Cardiac fibroblast (primary cell): ENCODE measurements at regions not wholly inside any gene's neighbourhood (a gene's known extent, or its start where the extent isn't known, plus 50 kb on each side); places are given as distances from the start of the nearest gene placed in this dataset.

ENCODE experiments used
- DNase-seq, 2 donors: peaks; one replicate each; pipeline versions ENCODE4 v3.0.0 to v3.0.0-alpha.2; 2010; ENCODE audit warnings: low read depth in 2 of 2
- H3K4me3 ChIP-seq, 2 donors: replicated peaks in 1 of 2; 1 replicate in 1 of 2; 2 replicates in 1 of 2; pipeline ENCODE4 v1.5.1; 2011; ENCODE audit warnings: low read depth in 2 of 2, low read length in 2 of 2, mild to moderate bottlenecking in 2 of 2, moderate library complexity in 1 of 2
- TF ChIP-seq, protein P1 (sequence below): IDR thresholded peaks from one replicate; pipeline ENCODE4 v1.5.1; 2011; ENCODE audit warnings: low read depth, mild to moderate bottlenecking, low read length, inconsistent platforms

DNA sequence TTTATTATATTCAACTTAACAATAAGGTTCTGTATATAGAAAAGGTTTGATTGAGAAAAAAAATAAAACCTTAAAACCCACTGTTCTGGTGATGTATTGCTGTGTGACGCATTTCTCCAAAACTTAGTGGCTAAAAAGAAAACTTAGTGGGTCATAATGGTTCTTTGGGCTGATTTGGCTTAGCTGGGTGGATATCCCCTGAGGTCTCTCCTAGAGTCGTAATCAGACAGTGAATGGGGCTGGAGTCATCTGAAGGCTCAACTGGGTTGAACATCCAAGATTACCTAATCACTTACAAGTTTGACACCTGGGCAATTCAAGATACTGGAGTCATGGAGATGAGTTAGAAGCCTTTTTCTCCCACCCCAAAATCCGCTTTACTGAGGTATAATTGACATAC, 111.6 kb upstream of the TBL1XR1 start:
- DNase-seq: no peak
- TF ChIP-seq, protein P1, sequence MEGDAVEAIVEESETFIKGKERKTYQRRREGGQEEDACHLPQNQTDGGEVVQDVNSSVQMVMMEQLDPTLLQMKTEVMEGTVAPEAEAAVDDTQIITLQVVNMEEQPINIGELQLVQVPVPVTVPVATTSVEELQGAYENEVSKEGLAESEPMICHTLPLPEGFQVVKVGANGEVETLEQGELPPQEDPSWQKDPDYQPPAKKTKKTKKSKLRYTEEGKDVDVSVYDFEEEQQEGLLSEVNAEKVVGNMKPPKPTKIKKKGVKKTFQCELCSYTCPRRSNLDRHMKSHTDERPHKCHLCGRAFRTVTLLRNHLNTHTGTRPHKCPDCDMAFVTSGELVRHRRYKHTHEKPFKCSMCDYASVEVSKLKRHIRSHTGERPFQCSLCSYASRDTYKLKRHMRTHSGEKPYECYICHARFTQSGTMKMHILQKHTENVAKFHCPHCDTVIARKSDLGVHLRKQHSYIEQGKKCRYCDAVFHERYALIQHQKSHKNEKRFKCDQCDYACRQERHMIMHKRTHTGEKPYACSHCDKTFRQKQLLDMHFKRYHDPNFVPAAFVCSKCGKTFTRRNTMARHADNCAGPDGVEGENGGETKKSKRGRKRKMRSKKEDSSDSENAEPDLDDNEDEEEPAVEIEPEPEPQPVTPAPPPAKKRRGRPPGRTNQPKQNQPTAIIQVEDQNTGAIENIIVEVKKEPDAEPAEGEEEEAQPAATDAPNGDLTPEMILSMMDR: no peak
- no peak overlapping the region for H3K4me3 ChIP-seq

DNA sequence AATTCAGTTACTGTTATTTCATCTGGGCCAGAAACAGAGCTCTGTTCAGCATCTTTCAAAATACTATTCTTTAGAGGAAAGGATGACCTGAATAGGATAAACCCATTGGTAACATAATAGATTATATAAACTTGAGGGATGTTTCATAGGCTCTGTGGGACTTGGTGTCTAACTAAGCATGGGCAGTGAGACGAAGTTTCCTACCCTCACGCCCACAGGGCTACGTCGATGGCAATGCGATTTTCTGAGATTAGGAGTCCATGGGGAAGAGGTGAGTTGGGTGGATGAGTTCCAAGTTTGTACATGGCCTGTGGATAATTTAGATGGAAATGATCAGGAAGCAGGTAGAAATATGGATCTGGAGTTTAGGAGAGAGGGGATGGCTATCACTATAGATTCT, 115.2 kb upstream of the TBL1XR1 start:
- no peak overlapping the region for H3K4me3 ChIP-seq
- TF ChIP-seq, protein P1: no peak
- no peak for DNase-seq

DNA sequence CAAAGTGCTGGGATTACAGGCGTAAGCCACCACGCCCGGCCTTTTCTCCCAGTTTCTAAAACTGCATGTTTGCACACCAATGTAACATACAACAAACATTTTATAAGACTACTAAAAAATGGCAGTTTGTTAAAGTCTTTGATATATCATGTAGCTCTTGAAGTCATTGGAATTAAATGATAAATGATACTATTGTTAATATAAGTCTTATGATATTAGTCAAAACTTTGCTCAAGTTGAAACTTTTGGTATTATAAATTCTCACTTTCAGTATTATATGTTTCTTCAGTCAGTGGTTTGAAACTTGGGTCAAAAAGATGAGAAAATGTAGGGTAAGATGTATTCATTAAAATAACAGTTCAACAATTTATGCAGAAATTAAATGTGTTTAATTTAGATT, 117.6 kb upstream of the TBL1XR1 start:
- TF ChIP-seq, protein P1: no peak
- H3K4me3 ChIP-seq: no peak overlapping the region
- no peak for DNase-seq

DNA sequence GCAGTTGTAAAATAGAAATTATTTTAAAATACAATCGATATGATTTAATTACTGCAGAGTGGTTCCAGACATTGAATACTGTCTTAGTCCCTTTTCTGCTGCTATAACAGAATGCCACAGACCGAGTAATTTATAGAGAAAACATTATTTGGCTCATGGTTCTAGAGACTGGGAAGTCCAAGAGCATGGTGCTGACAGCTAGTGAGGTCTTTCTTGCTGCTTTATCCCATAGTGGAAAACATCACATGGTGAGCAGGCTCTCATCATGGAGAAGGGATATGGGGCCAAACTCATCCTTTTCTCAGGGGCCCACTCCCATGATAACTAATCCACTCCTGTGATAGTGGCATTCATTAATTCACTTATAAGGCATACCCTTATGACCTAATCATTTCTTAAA, 120.0 kb upstream of the TBL1XR1 start:
- DNase-seq: no peak
- TF ChIP-seq, protein P1: no peak
- no peak overlapping the region for H3K4me3 ChIP-seq

DNA sequence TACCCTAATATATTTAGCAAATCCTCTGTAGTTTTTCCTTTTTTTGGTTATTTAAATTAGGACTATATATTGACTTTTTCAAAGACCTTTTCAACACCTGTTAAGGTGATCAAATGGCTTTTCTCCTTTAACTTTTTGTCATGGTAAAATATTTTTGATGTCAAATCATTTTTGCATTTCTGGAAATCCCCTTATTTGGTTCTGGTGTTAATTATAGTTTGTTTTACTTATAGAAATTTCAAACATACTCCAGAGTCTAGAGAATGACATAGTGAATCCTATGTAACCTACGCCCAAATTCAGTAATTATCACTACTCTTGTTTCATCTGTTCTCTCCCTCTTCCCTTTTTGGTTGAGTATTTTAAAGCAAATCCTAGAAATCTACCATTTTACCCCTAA, 121.3 kb upstream of the TBL1XR1 start:
- H3K4me3 ChIP-seq: no peak overlapping the region
- DNase-seq: no peak
- TF ChIP-seq, protein P1: no peak

DNA sequence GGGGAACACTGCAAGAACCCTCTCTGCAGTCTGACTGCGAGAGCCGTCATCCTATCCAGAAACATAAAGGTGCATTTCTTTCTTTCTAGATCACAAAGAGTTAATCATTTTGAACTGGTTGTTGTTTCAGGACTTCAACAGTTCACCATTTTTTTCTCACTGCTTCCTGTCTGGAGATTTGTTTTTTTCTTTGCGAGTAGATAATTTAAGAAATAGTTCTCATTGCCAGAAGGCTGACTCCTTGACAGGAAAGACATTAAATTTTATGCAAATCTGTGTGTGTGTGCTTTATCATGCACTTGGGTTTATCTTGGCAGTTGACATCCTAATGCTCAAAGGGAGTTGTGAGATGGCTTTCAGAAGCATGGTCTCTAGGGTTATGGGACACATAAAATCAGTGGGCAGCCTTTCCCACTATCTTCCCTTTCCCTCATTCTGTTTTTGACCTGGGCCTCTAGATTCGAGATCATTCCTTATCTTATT, 123.5 kb upstream of the TBL1XR1 start:
- TF ChIP-seq, protein P1: no peak
- H3K4me3 ChIP-seq: no peak overlapping the region
- peak; percentile 45 to 71 for DNase-seq

DNA sequence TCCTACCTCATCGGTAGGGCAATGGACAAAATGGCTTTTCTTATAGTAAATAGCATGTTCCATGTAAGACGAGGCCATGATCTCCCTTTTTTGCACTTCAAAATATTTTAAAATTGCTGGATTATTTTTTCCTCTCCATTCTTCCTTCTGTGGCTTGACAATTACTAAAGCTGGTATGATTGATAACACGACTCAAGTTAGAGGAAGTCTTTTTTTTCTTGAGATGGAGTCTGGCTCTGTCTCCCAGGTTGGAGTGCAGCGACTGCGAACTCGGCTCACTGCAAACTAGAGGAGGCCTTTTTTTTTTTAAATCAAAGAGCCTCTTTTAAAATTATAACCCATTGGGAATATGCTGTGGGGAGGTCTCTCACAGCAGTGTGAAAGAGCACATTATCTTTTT, 124.5 kb upstream of the TBL1XR1 start:
- TF ChIP-seq, protein P1: no peak
- H3K4me3 ChIP-seq: no peak overlapping the region
- no peak for DNase-seq
